ENCODE measurements at regions not wholly inside any gene's neighbourhood (a gene's known extent, or its start where the extent isn't known, plus 50 kb on each side); places are given as distances from the start of the nearest gene placed in this dataset.

DNA sequence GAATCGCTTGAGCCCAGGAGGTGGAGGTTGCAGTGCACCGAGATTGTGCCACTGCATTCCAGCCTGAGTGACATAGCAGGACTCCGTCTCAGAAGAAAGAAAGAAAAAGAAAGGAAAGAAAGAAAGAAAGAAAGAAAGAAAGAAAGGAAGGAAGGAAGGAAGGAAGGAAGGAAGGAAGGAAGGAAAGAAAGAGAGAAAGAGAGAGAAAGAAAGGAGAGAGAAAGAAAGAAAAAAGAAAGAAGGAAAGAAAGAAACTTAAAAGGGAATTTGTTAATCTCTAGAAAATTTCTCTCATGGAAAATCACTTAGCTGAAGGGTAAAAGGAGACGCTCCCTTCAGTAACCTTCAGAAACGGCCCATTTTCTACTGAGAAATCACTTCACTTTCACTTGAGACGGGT, 279.5 kb upstream of the KLF6 start:
- DNase-seq (ENCODE audit: low spot score) (no peak), FAIRE-seq (no peak)

DNA sequence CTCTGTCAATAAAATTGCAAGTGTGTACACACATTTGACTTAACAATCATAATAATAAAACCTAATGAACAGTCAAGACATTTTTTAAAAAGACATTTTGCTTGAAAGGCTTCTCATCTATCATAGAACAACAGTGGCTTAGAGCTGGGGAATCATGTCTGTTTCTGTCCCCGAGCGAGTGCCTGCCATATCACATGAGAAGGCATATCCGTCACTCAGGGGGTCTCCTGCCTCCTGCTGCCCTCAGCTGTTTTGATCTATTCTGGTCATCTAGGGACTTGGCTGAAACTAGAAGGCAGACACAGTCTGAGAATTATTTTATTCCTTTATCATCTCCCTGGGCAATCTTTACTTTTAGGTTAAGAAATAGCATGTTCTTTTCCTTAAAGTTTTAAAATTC, 278.7 kb upstream of the KLF6 start:
- no peak for FAIRE-seq
- no peak for DNase-seq (ENCODE audit: low spot score)

DNA sequence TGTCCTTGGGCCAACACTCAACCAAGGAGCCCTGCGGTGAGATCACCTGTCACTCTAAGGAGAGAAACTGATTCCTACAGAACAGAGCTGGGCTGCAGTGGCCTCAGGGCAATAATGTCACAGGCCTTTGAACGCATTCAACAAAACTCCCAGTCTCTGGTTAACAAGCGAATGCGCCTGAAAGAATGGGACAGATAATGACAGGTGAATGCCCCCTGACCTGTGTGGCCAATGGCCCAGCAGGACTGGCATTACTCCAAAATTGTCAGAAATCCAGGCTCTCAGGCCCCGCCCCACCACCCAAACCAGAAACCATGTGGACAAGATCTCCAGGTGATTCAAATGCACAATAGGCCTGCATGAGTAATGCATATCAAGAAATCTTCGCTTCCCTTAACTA, 277.7 kb upstream of the KLF6 start:
- DNase-seq (ENCODE audit: low spot score) (no peak), FAIRE-seq (no peak)

DNA sequence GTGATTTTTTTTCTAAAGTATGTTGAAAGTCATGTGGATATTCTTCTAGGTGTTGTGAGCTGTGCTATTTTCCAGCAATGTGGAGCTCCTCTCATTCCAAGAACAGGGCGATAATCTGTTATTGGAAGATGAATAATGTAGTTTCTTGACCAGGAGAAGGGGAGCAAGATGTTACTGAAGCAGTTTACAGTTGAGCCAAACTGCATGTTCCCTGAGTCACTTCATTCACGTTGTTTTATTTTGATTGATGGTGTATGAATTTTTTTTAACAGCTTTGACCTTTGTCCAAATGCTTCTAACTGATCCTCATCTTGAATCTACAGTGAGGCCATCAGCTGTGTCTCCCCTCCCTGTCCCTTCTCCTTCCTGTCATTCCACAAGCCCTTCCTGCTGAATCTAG, 277.1 kb upstream of the KLF6 start:
- DNase-seq (ENCODE audit: low spot score) (no peak), FAIRE-seq (no peak)

GRCh38 chr10:4061441-4061951, 276.5 kb upstream of the KLF6 start:
- DNase-seq (ENCODE audit: low spot score) = no peak
- no peak for FAIRE-seq

- FAIRE-seq = no peak
- DNase-seq (ENCODE audit: low spot score) = no peak
Observed at GRCh38 chr10:4059471-4060138, 274.6 kb upstream of the KLF6 start.

GRCh38 chr10:4058514-4059029, 273.6 kb upstream of the KLF6 start:
- DNase-seq (ENCODE audit: low spot score) = no peak
- no peak for FAIRE-seq

DNA sequence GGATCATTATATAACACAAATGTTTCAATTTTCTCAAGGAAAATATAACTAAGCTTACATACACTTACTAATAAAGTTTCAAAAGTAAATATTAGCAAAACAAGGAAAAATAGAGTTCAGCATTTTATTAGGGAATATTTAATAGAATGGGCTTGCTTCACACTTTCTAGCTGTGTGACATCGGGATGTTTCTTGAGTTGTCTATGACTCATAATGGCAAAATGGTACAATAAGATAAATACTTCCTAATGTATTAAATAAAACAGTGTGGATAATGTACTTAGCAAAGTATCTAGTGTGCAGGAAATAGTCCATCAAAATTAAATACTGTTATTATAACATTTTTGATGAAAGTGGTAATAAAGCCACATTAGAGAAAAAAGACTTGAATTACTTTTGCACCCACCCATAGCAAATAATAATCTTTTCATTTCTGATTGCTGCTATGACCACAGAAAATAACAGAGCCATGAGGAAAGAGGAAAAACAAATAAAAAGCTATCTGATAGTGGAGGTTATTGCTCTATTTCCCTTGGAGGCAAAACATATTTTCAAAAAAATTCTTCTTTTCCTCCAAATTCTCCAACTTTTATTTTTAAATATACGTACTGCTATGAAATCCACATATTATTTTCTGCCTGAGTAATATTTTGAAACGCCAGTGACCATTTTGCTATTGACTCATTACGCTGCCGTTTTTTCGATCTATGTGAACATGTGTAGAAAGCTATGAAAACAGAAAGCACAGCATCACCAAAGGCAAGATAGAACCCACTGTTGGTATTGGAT, 272.9 kb upstream of the KLF6 start:
- no peak for DNase-seq (ENCODE audit: low spot score)
- FAIRE-seq = no peak

DNA sequence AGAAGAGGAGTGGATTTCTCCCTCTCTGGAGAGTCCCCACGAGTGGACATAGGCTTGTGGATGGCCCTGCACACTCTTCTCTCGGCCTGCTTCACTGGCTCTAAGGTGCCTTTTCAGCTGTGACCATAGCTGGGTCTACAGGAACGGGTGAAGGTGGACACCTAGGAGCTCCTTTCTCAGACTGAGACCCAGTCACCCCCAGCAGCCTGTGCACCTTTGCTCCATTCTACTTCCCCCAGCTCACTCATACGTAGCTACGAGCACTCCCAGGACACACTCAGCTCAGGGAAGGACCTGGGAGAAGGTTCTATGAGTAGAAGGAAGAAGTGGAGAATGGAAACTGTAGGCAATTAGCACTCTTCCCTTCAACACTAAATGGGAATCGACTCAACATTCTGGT, 272.0 kb upstream of the KLF6 start:
- FAIRE-seq (no peak), DNase-seq (ENCODE audit: low spot score) (no peak)

DNA sequence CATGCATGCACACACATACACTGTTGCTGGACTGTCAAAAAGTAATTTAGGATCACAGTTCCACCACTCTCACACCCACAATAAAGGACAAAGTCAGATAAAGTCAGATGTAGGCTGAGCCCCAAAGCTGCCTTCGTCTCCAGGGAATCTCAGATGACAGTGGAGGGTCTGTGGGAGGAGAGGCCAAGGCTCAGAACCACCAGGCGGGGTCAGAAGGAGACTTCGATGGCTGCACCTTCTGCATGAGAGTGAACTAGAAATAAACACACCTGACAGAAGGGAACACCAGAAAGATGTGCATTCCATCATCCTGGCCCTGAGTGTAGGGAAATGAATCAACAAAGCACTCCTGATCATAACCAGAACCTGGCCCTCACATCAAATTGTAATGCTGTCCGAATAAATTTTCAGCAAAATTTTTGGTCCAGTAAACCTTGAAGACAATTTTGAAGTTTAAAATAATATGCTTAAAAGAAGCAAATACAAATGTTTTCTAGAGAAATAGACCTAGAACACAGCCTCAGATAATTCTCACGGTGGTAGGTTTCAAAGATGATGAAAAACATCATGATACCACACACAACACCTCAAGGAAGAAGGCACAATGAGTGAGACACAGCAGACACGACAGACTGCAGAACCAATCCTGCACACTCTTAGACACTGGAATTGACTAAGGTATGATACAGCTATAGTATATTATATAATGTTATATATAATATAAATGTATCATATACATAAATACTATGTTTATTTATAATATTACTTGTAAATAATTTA, 269.8 kb upstream of the KLF6 start:
- no peak for FAIRE-seq

GRCh38 chr10:4053940-4054339, 268.9 kb upstream of the KLF6 start:
- FAIRE-seq = no peak
- no peak for DNase-seq (ENCODE audit: low spot score)

More for the DNA sequence above, 269.8 kb upstream of the KLF6 start:
- DNase-seq (ENCODE audit: low spot score) = no peak

DNA sequence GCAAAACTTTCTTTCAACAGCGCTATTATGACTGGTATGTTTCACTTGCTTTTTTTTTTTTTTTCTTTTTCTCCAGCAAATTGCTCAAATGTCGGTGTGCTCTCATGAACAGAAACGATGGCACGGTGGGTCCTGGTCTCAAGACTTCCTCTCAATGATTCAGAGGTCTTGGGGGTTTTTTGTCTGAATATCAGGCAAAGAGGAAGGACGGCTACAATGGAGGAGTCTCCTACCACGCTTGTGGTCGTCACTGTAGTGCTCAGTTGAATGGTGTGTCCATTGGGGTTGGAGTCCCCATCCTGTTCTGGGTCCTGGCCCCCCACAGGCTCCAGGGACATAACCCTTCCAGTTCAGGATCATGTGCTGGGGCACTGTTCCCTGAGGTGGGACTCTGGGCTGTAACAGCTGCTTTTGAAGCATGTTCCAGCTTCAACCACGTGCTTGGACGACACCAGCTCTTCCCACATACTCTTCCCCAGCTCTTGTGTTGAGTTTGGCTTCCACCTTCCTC, 266.7 kb upstream of the KLF6 start:
- DNase-seq (ENCODE audit: low spot score) (no peak), FAIRE-seq (no peak)

GRCh38 chr10:4051011-4051640, 266.1 kb upstream of the KLF6 start:
- FAIRE-seq = no peak
- no peak for DNase-seq (ENCODE audit: low spot score)

DNA sequence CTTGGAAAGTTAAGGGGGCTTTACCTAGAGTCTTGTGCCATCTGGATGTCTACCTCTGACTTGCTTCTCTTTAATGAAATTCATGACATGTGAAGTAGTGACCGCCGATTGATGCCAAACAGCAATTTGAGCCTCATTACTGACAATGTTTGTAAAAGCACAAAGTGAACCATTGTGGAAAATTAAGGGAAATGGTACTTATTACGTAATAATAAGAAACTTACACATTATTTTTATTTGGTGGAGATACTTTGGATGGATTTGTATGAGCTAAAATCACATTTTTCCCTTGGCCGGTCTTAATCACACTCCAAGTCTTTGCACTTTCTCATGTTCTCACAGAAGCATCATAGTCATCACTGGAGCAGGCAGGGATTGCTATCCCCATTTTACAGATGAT, 265.1 kb upstream of the KLF6 start:
- FAIRE-seq (no peak), DNase-seq (ENCODE audit: low spot score) (no peak)

- FAIRE-seq (no peak), DNase-seq (ENCODE audit: low spot score) (no peak)
Observed at GRCh38 chr10:4049348-4049747, 264.3 kb upstream of the KLF6 start.

GRCh38 chr10:4048236-4048864, 263.3 kb upstream of the KLF6 start:
- DNase-seq (ENCODE audit: low spot score) (no peak), FAIRE-seq (no peak)

DNA sequence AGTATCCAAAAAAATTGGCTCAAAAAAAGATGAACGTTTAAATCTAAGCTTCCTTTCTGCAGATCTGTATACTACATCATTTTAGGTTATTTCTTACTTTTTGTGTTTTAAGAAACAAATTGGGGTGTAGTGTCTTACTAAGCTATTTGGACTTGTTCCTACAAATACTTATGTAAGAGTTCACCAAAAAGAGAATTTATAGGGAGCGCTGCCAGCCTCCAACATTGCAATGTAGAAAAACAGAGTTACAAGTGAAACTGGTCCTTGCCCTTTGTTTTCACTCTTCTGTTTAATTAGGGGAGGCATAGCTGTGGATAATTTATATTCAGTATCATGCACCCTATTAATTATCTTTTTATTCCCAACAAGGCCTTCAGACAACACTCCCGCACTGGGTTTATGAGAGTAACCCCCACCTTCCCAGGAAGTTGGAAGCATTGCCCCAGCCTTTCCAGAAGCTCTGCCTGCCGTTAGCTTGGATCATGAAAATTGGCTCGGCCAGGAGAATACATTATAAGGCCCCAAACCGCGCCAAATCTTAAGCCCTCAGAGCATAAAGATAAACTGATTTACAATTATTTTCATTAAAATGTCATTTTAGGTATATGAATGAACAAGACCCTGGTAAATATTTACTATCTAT, 261.8 kb upstream of the KLF6 start:
- DNase-seq (ENCODE audit: low spot score) = no peak

DNA sequence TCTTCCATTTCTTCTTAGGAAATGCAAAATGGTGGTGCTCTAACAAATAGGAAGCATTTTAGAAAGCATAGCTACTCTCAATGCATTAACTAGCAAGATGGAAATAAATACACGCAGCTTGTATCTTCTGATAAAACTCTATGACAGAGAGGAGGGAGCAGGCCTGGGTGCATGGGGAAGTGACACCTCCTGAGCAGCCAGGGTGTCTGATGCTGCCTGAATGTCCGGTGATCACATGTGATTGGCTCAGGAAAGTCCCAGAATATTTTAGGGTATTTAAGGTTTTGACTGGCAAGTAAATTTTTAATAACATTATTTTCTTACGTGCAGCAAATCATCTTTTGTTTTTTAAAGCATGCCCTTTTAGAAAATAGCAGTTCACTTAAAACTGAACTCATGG, 261.0 kb upstream of the KLF6 start:
- FAIRE-seq (no peak), DNase-seq (ENCODE audit: low spot score) (no peak)

More for the DNA sequence above, 261.8 kb upstream of the KLF6 start:
- no peak for FAIRE-seq

DNA sequence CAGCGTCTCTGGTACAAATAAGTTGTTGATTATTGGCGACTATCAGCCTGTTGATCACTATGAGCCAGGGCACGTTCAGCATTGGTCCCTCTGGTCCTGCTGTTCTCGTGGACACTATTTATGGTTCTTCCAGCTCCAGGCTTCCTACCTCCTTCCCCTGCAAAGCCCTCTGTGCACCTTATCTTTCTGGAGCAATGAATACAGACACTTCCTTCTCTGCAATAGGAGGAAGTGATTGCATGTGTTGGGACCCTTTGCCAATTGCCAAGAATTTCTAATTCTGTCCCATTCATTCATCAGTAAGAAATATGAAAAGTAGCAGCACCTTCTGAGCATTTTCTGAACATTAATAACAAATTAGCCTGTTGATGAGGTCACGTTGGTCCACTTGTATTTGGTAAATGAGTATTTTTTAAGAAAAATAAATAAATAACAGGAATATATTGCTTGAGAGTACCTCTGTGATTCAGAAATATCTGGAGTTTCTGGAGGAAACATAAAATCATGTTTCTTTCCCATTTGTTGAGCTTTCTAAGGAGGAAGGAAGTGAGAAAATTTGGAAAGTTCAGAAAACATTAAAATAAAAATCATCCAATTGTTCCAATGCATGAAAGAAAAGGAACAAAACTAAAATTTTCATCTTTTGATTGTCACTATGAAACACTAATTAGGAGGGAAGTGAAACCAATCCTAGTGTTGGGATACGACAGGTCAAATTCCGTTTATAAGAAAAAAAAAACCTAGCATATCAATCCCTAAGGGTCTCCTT, 259.1 kb upstream of the KLF6 start:
- DNase-seq (ENCODE audit: low spot score) (no peak), FAIRE-seq (no peak)
